IPS DF 6.9 (cell line): ENCODE measurements at regions not wholly inside any gene's neighbourhood (a gene's known extent, or its start where the extent isn't known, plus 50 kb on each side); places are given as distances from the start of the nearest gene placed in this dataset.

Experiments used
- DNase-seq: peaks from one replicate; pipeline ENCODE4 v3.0.0-alpha.2; 2013; ENCODE audit warnings: low read depth, low spot score
- H3K27ac ChIP-seq: one replicate; pipeline ENCODE4 v1.5.1; 2013; ENCODE audit warnings: low read length, control low read depth
- H3K27me3 ChIP-seq: 2 replicates; pipeline ENCODE4 v1.6.1; 2013; ENCODE audit warnings: mild to moderate bottlenecking, low read length; ENCODE audit not compliant: control insufficient read depth, insufficient read depth
- H3K36me3 ChIP-seq: 2 replicates; pipeline ENCODE4 v1.6.1; 2013; ENCODE audit warnings: low read length; ENCODE audit not compliant: control insufficient read depth, insufficient read depth
- H3K4me1 ChIP-seq: 2 replicates; pipeline ENCODE4 v1.6.1; 2013; ENCODE audit warnings: low read length; ENCODE audit not compliant: control insufficient read depth, insufficient read depth
- H3K4me3 ChIP-seq: 2 replicates; pipeline ENCODE4 v1.5.1; 2013; ENCODE audit warnings: mild to moderate bottlenecking, low read length
- H3K9me3 ChIP-seq: 2 replicates; pipeline ENCODE4 v1.6.1; 2013; ENCODE audit warnings: low read length, inconsistent platforms; ENCODE audit not compliant: control insufficient read depth, insufficient read depth
- whole genome bisulfite sequencing: extraction: QIAGEN DNeasy Blood & Tissue Kit; methylation state at CpG from one replicate; pipeline ENCODE4 v1.1.7; 2013; ENCODE audit warnings: mixed read lengths, missing lambda C conversion rate; ENCODE audit not compliant: insufficient read length, insufficient coverage; 5-methylcytosine and 5-hydroxymethylcytosine counted together

GRCh38 chr7:16353226-16353625 lies 68.1 kb downstream of the CRPPA start:
- no peaks in the 10 kb centered on the region for H3K27me3 ChIP-seq
- no peaks in the 10 kb centered on the region for H3K36me3 ChIP-seq
- no peak overlapping the region for H3K4me3 ChIP-seq
- H3K4me1 ChIP-seq, result no peaks in the 10 kb centered on the region
- no peak overlapping the region for H3K27ac ChIP-seq
- no CpG with 5 or more reads among the region's 4 CpGs for WGBS
- H3K9me3 ChIP-seq, result no peaks in the 10 kb centered on the region
- no peak for DNase-seq

GRCh38 chr7:16350634-16351033 lies 70.7 kb downstream of the CRPPA start:
- Histone ChIP-seq H3K27ac (no peak overlapping the region), H3K27me3 (no peaks in the 10 kb centered on the region), H3K4me1 (no peaks in the 10 kb centered on the region), H3K9me3 (no peaks in the 10 kb centered on the region), H3K4me3 (no peak overlapping the region), H3K36me3 (no peaks in the 10 kb centered on the region)
- DNase-seq, result no peak
- WGBS, result no CpG with 5 or more reads among the region's 2 CpGs

GRCh38 chr7:16348251-16348650 lies 73.1 kb downstream of the CRPPA start:
- H3K4me3 ChIP-seq, result no peak overlapping the region
- no peaks in the 10 kb centered on the region for H3K9me3 ChIP-seq
- DNase-seq, result no peak
- no peaks in the 10 kb centered on the region for H3K27me3 ChIP-seq
- no peak overlapping the region for H3K27ac ChIP-seq
- no peaks in the 10 kb centered on the region for H3K36me3 ChIP-seq
- H3K4me1 ChIP-seq, result no peaks in the 10 kb centered on the region
- no CpG with 5 or more reads among the region's 4 CpGs for WGBS

GRCh38 chr7:16347827-16348192 lies 73.5 kb downstream of the CRPPA start:
- DNase-seq, result no peak
- Histone ChIP-seq H3K27ac (no peak overlapping the region), H3K9me3 (no peaks in the 10 kb centered on the region), H3K36me3 (no peaks in the 10 kb centered on the region), H3K27me3 (no peaks in the 10 kb centered on the region), H3K4me1 (no peaks in the 10 kb centered on the region), H3K4me3 (no peak overlapping the region)
- no CpG with 5 or more reads among the region's 1 CpG for WGBS

- Histone ChIP-seq H3K27me3 (no peaks in the 10 kb centered on the region), H3K4me1 (no peaks in the 10 kb centered on the region), H3K27ac (no peak overlapping the region), H3K9me3 (no peaks in the 10 kb centered on the region), H3K4me3 (no peak overlapping the region), H3K36me3 (no peaks in the 10 kb centered on the region)
- DNase-seq, result no peak
- no CpG with 5 or more reads among the region's 1 CpG for WGBS
Measured at GRCh38 chr7:16347066-16347826, 74.1 kb downstream of the CRPPA start.

- Histone ChIP-seq H3K27ac (no peak overlapping the region), H3K4me1 (no peaks in the 10 kb centered on the region), H3K9me3 (no peaks in the 10 kb centered on the region), H3K4me3 (no peak overlapping the region), H3K27me3 (no peaks in the 10 kb centered on the region), H3K36me3 (no peaks in the 10 kb centered on the region)
- WGBS, result no CpG with 5 or more reads among the region's 5 CpGs
- DNase-seq, result no peak
Measured at GRCh38 chr7:16345979-16346958, 75.1 kb downstream of the CRPPA start.

GRCh38 chr7:16344927-16345326 lies 76.4 kb downstream of the CRPPA start:
- no peak overlapping the region for H3K4me3 ChIP-seq

GRCh38 chr7:16343612-16344011 lies 77.7 kb downstream of the CRPPA start:
- no CpG with 5 or more reads among the region's 5 CpGs for WGBS
- no peaks in the 10 kb centered on the region for H3K4me1 ChIP-seq

More at GRCh38 chr7:16344927-16345326, 76.4 kb downstream of the CRPPA start:
- DNase-seq, result no peak
- no peaks in the 10 kb centered on the region for H3K9me3 ChIP-seq
- H3K4me1 ChIP-seq, result no peaks in the 10 kb centered on the region
- no peaks in the 10 kb centered on the region for H3K36me3 ChIP-seq
- no peak overlapping the region for H3K27ac ChIP-seq
- H3K27me3 ChIP-seq, result no peaks in the 10 kb centered on the region
- no CpG with 5 or more reads among the region's 1 CpG for WGBS

GRCh38 chr7:16338065-16338464 lies 83.3 kb downstream of the CRPPA start:
- H3K4me3 ChIP-seq, result no peak overlapping the region
- H3K36me3 ChIP-seq, result no peaks in the 10 kb centered on the region
- no peaks in the 10 kb centered on the region for H3K4me1 ChIP-seq
- no peaks in the 10 kb centered on the region for H3K27me3 ChIP-seq
- H3K9me3 ChIP-seq, result no peaks in the 10 kb centered on the region
- no peak overlapping the region for H3K27ac ChIP-seq
- no CpG with 5 or more reads among the region's 1 CpG for WGBS
- DNase-seq, result no peak

More at GRCh38 chr7:16343612-16344011, 77.7 kb downstream of the CRPPA start:
- Histone ChIP-seq H3K4me3 (no peak overlapping the region), H3K36me3 (no peaks in the 10 kb centered on the region), H3K9me3 (no peaks in the 10 kb centered on the region), H3K27ac (no peak overlapping the region), H3K27me3 (no peaks in the 10 kb centered on the region)
- DNase-seq, result no peak

- Histone ChIP-seq H3K27ac (no peak overlapping the region), H3K9me3 (no peaks in the 10 kb centered on the region), H3K36me3 (no peaks in the 10 kb centered on the region), H3K4me3 (no peak overlapping the region), H3K4me1 (no peaks in the 10 kb centered on the region), H3K27me3 (no peaks in the 10 kb centered on the region)
- no peak for DNase-seq
Measured at GRCh38 chr7:16326106-16326505, 95.2 kb downstream of the CRPPA start.
